ENCODE measurements at regions not wholly inside any gene's neighbourhood (a gene's known extent, or its start where the extent isn't known, plus 50 kb on each side); places are given as distances from the start of the nearest gene placed in this dataset.

GRCh38 chr22:49160261-49161001 is 667.2 kb downstream of the BRD1 start:
- DNase-seq = no peak

GRCh38 chr22:49159711-49160110 is 668.0 kb downstream of the BRD1 start:
- no peak for DNase-seq

GRCh38 chr22:49158741-49159564 is 668.7 kb downstream of the BRD1 start:
- no peak for DNase-seq

- no peak for DNase-seq
Observed at GRCh38 chr22:49157529-49158339, 669.9 kb downstream of the BRD1 start.

- DNase-seq = no peak
Observed at GRCh38 chr22:49156662-49157285, 670.9 kb downstream of the BRD1 start.

GRCh38 chr22:49155770-49156580 is 671.7 kb downstream of the BRD1 start:
- no peak for DNase-seq

- DNase-seq = no peak
Observed at GRCh38 chr22:49155039-49155769, 672.5 kb downstream of the BRD1 start.

GRCh38 chr22:49154433-49154832 is 673.2 kb downstream of the BRD1 start:
- DNase-seq = no peak

GRCh38 chr22:49153921-49154320 is 673.8 kb downstream of the BRD1 start:
- DNase-seq = no peak

- DNase-seq = no peak
Observed at GRCh38 chr22:49152939-49153770, 674.5 kb downstream of the BRD1 start.

GRCh38 chr22:49152127-49152938 is 675.3 kb downstream of the BRD1 start:
- no peak for DNase-seq

GRCh38 chr22:49151256-49152126 is 676.2 kb downstream of the BRD1 start:
- no peak for DNase-seq

GRCh38 chr22:49150801-49151221 is 676.9 kb downstream of the BRD1 start:
- DNase-seq = no peak

GRCh38 chr22:49149721-49150608 is 677.7 kb downstream of the BRD1 start:
- DNase-seq = no peak

- DNase-seq = no peak
Observed at GRCh38 chr22:49148895-49149418, 678.7 kb downstream of the BRD1 start.

- no peak for DNase-seq
Observed at GRCh38 chr22:49147617-49148175, 680.0 kb downstream of the BRD1 start.
